Transverse colon (tissue), 4 donors: ENCODE measurements at regions not wholly inside any gene's neighbourhood (a gene's known extent, or its start where the extent isn't known, plus 50 kb on each side); places are given as distances from the start of the nearest gene placed in this dataset.

Experiments
- DNase-seq: peaks from one replicate; pipeline ENCODE4 v3.0.0-alpha.2; 2019
- H3K27ac ChIP-seq, 4 donors: fragments of 200-600 bp; sonication (generic); 2 replicates each; pipeline ENCODE4 v1.5.1; 2016 to 2018; ENCODE audit warnings: inconsistent platforms in 4 of 4
- H3K27me3 ChIP-seq: fragments of 200-600 bp; sonication (generic); 2 replicates; pipeline ENCODE4 v1.5.1; 2017; ENCODE audit warnings: inconsistent platforms
- H3K36me3 ChIP-seq, 4 donors: fragments of 200-600 bp; sonication (generic); 2 replicates each; pipeline ENCODE4 v1.5.1; 2017 to 2019; ENCODE audit warnings: inconsistent platforms in 4 of 4
- H3K4me1 ChIP-seq, 4 donors: fragments of 200-600 bp; sonication (generic); 2 replicates each; pipeline ENCODE4 v1.5.1; 2017 to 2020; ENCODE audit warnings: inconsistent platforms in 4 of 4
- H3K4me3 ChIP-seq, 4 donors: fragments of 200-600 bp; sonication (generic); 1 replicate in 1 of 4; 2 replicates in 3 of 4; pipeline versions ENCODE4 v1.5.1 to v1.6.1; 2017 to 2019; ENCODE audit warnings: inconsistent platforms in 4 of 4
- H3K9me3 ChIP-seq, 2 donors: fragments of 200-600 bp; sonication (generic); 2 replicates each; pipeline ENCODE4 v1.5.1; 2017 to 2019; ENCODE audit warnings: inconsistent platforms in 2 of 2
- EP300 ChIP-seq: sonication (generic); formaldehyde crosslinking; IDR thresholded peaks from one replicate; pipeline ENCODE4 v1.6.1; 2017; ENCODE audit warnings: antibody characterized with exemption, low read depth
- POLR2A ChIP-seq: fragments of 450-650 bp; IDR thresholded peaks from one replicate; pipeline ENCODE4 v1.6.1; 2016; ENCODE audit warnings: antibody characterized with exemption, mild to moderate bottlenecking, moderate library complexity
- POLR2AphosphoS5 ChIP-seq, 3 donors: sonication (generic); formaldehyde crosslinking; IDR thresholded peaks; one replicate each; pipeline ENCODE4 v1.6.1; 2016; ENCODE audit warnings: antibody characterized with exemption in 3 of 3
- WGBS, 2 donors: methylation state at CpG; one replicate each; pipeline ENCODE4 v1.1.5; 2018; ENCODE audit warnings: low coverage in 1 of 2; 5-methylcytosine and 5-hydroxymethylcytosine counted together
- in situ Hi-C, 4 donors: fragments of 200-750 bp; cut with MboI; loops; one replicate each; pipeline versions ENCODE4 v1.15.0 to v1.15.1; 2017; ENCODE audit warnings: low sequenced_read_pairs in 3 of 4, low pct_ligation_motif_present in 1 of 4, low pct_unique_long_range_greater_than_20kb in 1 of 4
- intact Hi-C: fragments of 100-400 bp; cut with DNase I; formaldehyde crosslinking; loops from one replicate; pipeline ENCODE4 v1.15.1; 2023; ENCODE audit warnings: low total_unique reads
- TF ChIP-seq, protein P1 (sequence below), 5 experiments: fragments of 200-600 bp in 3 of 5; fragments of 450-650 bp in 2 of 5; sonication (generic) in 3 of 5; IDR thresholded peaks; 1 replicate in 2 of 5; 2 replicates in 3 of 5; pipeline ENCODE4 v1.5.1; 2016 to 2017; ENCODE audit warnings: antibody characterized with exemption in 5 of 5, inconsistent platforms in 3 of 5, mild to moderate bottlenecking in 2 of 5, moderate library complexity in 1 of 5

DNA sequence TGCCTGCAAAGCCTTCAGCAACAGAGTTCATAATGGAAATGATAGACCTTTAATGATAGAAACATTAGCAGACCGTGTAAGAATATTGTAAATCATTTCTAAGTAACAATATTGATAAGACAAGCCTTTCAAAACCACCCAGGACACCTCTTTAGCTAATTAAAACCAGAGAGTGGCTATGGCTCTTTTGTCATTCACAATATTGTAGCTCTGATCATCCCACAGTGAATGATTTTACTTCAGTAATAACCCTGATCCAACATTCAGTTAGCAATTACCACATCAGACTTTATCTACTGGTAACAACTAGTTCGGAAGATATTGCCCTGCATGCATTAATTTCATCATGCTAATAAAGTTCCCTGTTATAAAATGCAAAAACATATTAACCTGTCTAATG lies 432.6 kb downstream of the DTWD2 start:
- H3K27me3 ChIP-seq, result no peaks in the 10 kb centered on the region
- no peak overlapping the region for H3K27ac ChIP-seq
- H3K4me3 ChIP-seq, result no peak overlapping the region
- no peak for DNase-seq
- WGBS, 2 donors, result 73 to 90% methylated on average over 2 of the region's 2 CpGs
- no peaks in the 10 kb centered on the region for H3K9me3 ChIP-seq
- TF ChIP-seq, protein P1, sequence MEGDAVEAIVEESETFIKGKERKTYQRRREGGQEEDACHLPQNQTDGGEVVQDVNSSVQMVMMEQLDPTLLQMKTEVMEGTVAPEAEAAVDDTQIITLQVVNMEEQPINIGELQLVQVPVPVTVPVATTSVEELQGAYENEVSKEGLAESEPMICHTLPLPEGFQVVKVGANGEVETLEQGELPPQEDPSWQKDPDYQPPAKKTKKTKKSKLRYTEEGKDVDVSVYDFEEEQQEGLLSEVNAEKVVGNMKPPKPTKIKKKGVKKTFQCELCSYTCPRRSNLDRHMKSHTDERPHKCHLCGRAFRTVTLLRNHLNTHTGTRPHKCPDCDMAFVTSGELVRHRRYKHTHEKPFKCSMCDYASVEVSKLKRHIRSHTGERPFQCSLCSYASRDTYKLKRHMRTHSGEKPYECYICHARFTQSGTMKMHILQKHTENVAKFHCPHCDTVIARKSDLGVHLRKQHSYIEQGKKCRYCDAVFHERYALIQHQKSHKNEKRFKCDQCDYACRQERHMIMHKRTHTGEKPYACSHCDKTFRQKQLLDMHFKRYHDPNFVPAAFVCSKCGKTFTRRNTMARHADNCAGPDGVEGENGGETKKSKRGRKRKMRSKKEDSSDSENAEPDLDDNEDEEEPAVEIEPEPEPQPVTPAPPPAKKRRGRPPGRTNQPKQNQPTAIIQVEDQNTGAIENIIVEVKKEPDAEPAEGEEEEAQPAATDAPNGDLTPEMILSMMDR (IDR thresholded peaks at IDR 0.05), result no peak
- TF ChIP-seq POLR2A, result no peak
- no peak for TF ChIP-seq POLR2AphosphoS5 (IDR thresholded peaks at IDR 0.05)
- TF ChIP-seq EP300, result no peak
- intact Hi-C loops, result no loop called here
- in situ Hi-C loops, result no loop called here
- H3K4me1 ChIP-seq, result no peaks in the 10 kb centered on the region
- no peaks in the 10 kb centered on the region for H3K36me3 ChIP-seq

DNA sequence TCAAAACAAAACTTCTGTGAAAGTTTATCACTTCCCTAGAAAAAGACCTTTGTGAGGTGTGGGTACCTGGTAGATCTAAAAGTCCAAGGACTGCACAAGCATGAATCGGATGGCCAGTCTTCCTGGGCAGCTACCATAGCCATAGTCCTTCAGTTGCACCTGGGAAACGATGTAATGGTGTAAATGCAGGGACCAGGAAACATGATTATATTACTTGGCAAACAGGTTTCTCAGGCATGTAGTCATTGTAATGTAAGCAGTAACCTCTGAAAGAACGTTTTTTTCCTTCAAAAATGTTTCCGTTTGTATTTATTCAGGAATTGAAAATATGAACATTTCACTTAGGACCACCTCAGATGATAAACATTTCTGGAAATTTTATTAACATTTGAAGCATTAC lies 433.4 kb downstream of the DTWD2 start:
- Histone ChIP-seq H3K27ac (no peak overlapping the region), H3K9me3 (no peaks in the 10 kb centered on the region), H3K27me3 (no peaks in the 10 kb centered on the region), H3K4me3 (no peak overlapping the region), H3K36me3 (no peaks in the 10 kb centered on the region), H3K4me1 (no peaks in the 10 kb centered on the region)
- no peak for TF ChIP-seq POLR2AphosphoS5 (IDR thresholded peaks at IDR 0.05)
- TF ChIP-seq, protein P1 (IDR thresholded peaks at IDR 0.05), result no peak
- 48 to 59% methylated on average over 4 of the region's 4 CpGs for WGBS, 2 donors
- no peak for DNase-seq
- intact Hi-C loops (no loop called here), in situ Hi-C loops (no loop called here)

DNA sequence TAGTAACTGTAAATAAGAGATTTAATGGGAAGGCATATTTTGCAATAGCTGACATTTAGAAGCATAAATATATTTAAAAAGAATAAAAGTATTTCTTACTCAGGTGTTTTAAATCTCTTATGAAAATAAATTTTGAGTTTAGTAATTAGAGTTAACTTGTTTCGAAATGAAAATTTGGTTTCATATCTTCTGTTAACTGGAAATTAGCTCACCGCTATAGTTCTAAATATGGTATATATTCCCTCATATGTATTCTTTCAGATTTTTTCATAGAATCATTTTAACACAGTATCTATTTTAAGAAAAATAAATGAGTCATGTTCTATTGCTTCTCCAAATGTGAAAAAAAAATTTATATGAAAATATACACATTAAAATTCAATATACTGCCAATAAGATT lies 434.1 kb downstream of the DTWD2 start:
- Histone ChIP-seq H3K27ac (no peak overlapping the region), H3K9me3 (no peaks in the 10 kb centered on the region), H3K4me3 (no peak overlapping the region), H3K36me3 (no peaks in the 10 kb centered on the region), H3K4me1 (no peaks in the 10 kb centered on the region), H3K27me3 (no peaks in the 10 kb centered on the region)
- no peak for DNase-seq
- in situ Hi-C loops, result no loop called here
- intact Hi-C loops, result no loop called here
- TF ChIP-seq POLR2AphosphoS5 (IDR thresholded peaks at IDR 0.05) (no peak), EP300 (no peak), POLR2A (no peak)
- TF ChIP-seq, protein P1 (IDR thresholded peaks at IDR 0.05), result no peak
- 68 to 76% methylated on average over 2 of the region's 2 CpGs for WGBS, 2 donors

DNA sequence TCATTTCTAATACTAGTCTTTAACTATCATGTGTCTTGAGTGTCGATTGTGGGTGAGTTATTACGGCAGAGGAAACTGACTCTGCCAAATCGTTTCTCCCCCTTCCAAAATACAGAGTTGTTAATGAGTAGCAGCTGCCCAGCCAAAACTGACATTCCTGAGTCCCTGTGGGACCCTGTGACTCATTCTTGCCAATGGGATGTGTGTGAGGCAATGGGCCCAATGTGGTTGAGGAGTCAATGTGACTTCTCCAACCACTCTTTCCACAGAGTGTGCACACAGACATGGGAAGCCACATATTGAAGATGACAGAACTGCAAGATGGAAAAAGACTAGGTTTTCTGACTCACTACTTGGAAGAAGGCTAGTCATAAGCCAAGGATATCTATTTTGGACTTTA lies 434.7 kb downstream of the DTWD2 start:
- Histone ChIP-seq H3K36me3 (no peaks in the 10 kb centered on the region), H3K27ac (no peak overlapping the region), H3K27me3 (no peaks in the 10 kb centered on the region), H3K4me3 (no peak overlapping the region), H3K4me1 (no peaks in the 10 kb centered on the region), H3K9me3 (no peaks in the 10 kb centered on the region)
- TF ChIP-seq POLR2AphosphoS5 (IDR thresholded peaks at IDR 0.05) (no peak), EP300 (no peak), POLR2A (no peak)
- TF ChIP-seq, protein P1 (IDR thresholded peaks at IDR 0.05), result no peak
- in situ Hi-C loops (no loop called here), intact Hi-C loops (no loop called here)
- 69% methylated on average over 3 of the region's 3 CpGs; no CpG with 5 or more reads in 1 of the 2 donors for WGBS, 2 donors
- no peak for DNase-seq
